GM19452 (cell line): ENCODE measurements at regions not wholly inside any gene's neighbourhood (a gene's known extent, or its start where the extent isn't known, plus 50 kb on each side); places are given as distances from the start of the nearest gene placed in this dataset.

Experiments used
- ATAC-seq: cut with Tn5 transposase; IDR thresholded peaks from one replicate; pipeline ENCODE4 v1.9.1; 2021; ENCODE audit not compliant: unreplicated experiment

- no peak for ATAC-seq
Observed at GRCh38 chr6:44701637-44702101, 314.2 kb downstream of the CDC5L start.

GRCh38 chr6:44702292-44702691 lies 314.8 kb downstream of the CDC5L start:
- no peak for ATAC-seq

GRCh38 chr6:44704240-44705150 lies 317.0 kb downstream of the CDC5L start:
- no peak for ATAC-seq

- ATAC-seq = no peak
Observed at GRCh38 chr6:44705596-44705995, 318.1 kb downstream of the CDC5L start.

- no peak for ATAC-seq
Observed at GRCh38 chr6:44706011-44706410, 318.5 kb downstream of the CDC5L start.

- no peak for ATAC-seq
Observed at GRCh38 chr6:44708208-44708607, 320.7 kb downstream of the CDC5L start.

- ATAC-seq = no peak
Observed at GRCh38 chr6:44712353-44713111, 325.0 kb downstream of the CDC5L start.

- ATAC-seq = no peak
Observed at GRCh38 chr6:44715188-44715587, 327.7 kb downstream of the CDC5L start.

GRCh38 chr6:44715925-44716324 lies 328.4 kb downstream of the CDC5L start:
- no peak for ATAC-seq

GRCh38 chr6:44717431-44717830 lies 329.9 kb downstream of the CDC5L start:
- no peak for ATAC-seq

- no peak for ATAC-seq
Observed at GRCh38 chr6:44721954-44722578, 334.6 kb downstream of the CDC5L start.

- ATAC-seq = no peak
Observed at GRCh38 chr6:44722736-44723135, 335.2 kb downstream of the CDC5L start.

- no peak for ATAC-seq
Observed at GRCh38 chr6:44723439-44724197, 336.1 kb downstream of the CDC5L start.

- no peak for ATAC-seq
Observed at GRCh38 chr6:44725070-44725469, 337.6 kb downstream of the CDC5L start.

- no peak for ATAC-seq
Observed at GRCh38 chr6:44727651-44728630, 340.4 kb downstream of the CDC5L start.

- no peak for ATAC-seq
Observed at GRCh38 chr6:44730771-44731391, 343.4 kb downstream of the CDC5L start.

GRCh38 chr6:44731485-44732095 lies 344.1 kb downstream of the CDC5L start:
- ATAC-seq = no peak

- no peak for ATAC-seq
Observed at GRCh38 chr6:44732243-44732642, 344.7 kb downstream of the CDC5L start.

GRCh38 chr6:44733126-44733525 lies 345.6 kb downstream of the CDC5L start:
- ATAC-seq = no peak
